Psoas muscle (tissue), 7 donors: ENCODE measurements at regions not wholly inside any gene's neighbourhood (a gene's known extent, or its start where the extent isn't known, plus 50 kb on each side); places are given as distances from the start of the nearest gene placed in this dataset.

Source experiments
- ATAC-seq, 4 donors: fragments of 200-7000 bp; cut with Tn5 transposase; one replicate each; pipeline ENCODE4 v1.9.1; 2020; ENCODE audit warnings: moderate library complexity in 3 of 4, mild to moderate bottlenecking in 2 of 4
- DNase-seq, 2 donors: peaks; one replicate each; pipeline ENCODE4 v3.0.0-alpha.2; 2020
- H3K27ac ChIP-seq: fragments of 200-600 bp; one replicate; pipeline ENCODE4 v1.8.0; 2022
- H3K27me3 ChIP-seq, 3 donors: fragments of 200-600 bp in 1 of 3; one replicate each; pipeline versions ENCODE4 v1.6.1 to v1.8.0; 2013 to 2022; ENCODE audit warnings: low read length in 2 of 3, mild to moderate bottlenecking in 2 of 3, moderate library complexity in 1 of 3; ENCODE audit not compliant: insufficient read depth in 3 of 3
- H3K36me3 ChIP-seq, 2 donors: fragments of 200-600 bp in 1 of 2; one replicate each; pipeline versions ENCODE4 v1.6.1 to v1.8.0; 2013 to 2022; ENCODE audit warnings: low read depth in 1 of 2, mild to moderate bottlenecking in 1 of 2, moderate library complexity in 1 of 2; ENCODE audit not compliant: insufficient read depth in 1 of 2
- H3K4me1 ChIP-seq: fragments of 200-600 bp; one replicate; pipeline ENCODE4 v1.8.0; 2022
- H3K4me3 ChIP-seq: fragments of 200-600 bp; one replicate; pipeline ENCODE4 v1.8.0; 2022; ENCODE audit warnings: mild to moderate bottlenecking
- H3K9me3 ChIP-seq: fragments of 200-600 bp; one replicate; pipeline ENCODE4 v1.8.0; 2022
- WGBS, 3 donors: extraction: QIAGEN DNeasy Blood & Tissue Kit; methylation state at CpG; one replicate each; pipeline versions ENCODE4 v1.1.6 to v1.1.7; 2013; 5-methylcytosine and 5-hydroxymethylcytosine counted together
- intact Hi-C, 2 donors: fragments of 100-400 bp; cut with DNase I; formaldehyde crosslinking; loops; one replicate each; pipeline versions ENCODE4 v1.11.0 to v1.14.2; 2022
- TF ChIP-seq, protein P1 (sequence below): fragments of 200-600 bp; IDR thresholded peaks from one replicate; pipeline ENCODE4 v1.8.0; 2022; ENCODE audit warnings: antibody characterized with exemption
- donor health status: healthy with polysubstance abuse.
- donor health status: DM: no; HTN: no; CAD: no; lungs with moderate emphysema.
- donor health status: Bipolar disorder and iron deficiency.
- donor health status: healthy.
- donor health status: DM: yes; HTN: yes; CAD: no.
- donor health status: DM: no; HTN: no; CAD: no.
- donor health status: DM: yes; HTN: yes; CAD: no.

DNA sequence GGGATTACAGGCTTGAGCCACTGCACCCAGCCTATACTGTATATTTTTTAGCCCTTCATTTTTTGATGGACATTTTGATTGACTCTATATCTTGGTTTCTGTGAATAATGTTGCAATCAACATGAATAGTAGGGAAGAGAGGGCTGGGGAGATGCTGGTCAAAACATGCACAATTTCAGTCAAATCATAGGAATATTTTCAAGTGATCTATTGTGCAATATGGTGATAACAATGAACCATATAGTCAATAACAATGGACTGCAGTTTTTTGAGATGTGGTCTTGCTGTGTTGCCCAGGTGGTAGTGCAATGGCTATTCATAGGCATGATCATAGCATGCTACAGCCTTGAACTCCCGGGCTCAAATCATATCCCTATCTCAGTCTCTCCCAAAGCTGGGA, 264.7 kb upstream of the TMEFF2 start:
- Histone ChIP-seq H3K4me1 (no peaks in the 10 kb centered on the region), H3K36me3 (no peaks in the 10 kb centered on the region), H3K4me3 (no peak overlapping the region), H3K27ac (no peak overlapping the region), H3K27me3 (no peaks in the 10 kb centered on the region), H3K9me3 (no peaks in the 10 kb centered on the region)
- TF ChIP-seq, protein P1, sequence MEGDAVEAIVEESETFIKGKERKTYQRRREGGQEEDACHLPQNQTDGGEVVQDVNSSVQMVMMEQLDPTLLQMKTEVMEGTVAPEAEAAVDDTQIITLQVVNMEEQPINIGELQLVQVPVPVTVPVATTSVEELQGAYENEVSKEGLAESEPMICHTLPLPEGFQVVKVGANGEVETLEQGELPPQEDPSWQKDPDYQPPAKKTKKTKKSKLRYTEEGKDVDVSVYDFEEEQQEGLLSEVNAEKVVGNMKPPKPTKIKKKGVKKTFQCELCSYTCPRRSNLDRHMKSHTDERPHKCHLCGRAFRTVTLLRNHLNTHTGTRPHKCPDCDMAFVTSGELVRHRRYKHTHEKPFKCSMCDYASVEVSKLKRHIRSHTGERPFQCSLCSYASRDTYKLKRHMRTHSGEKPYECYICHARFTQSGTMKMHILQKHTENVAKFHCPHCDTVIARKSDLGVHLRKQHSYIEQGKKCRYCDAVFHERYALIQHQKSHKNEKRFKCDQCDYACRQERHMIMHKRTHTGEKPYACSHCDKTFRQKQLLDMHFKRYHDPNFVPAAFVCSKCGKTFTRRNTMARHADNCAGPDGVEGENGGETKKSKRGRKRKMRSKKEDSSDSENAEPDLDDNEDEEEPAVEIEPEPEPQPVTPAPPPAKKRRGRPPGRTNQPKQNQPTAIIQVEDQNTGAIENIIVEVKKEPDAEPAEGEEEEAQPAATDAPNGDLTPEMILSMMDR, result no peak
- DNase-seq (no peak), ATAC-seq (no peak)
- WGBS, 3 donors, result 88 to 97% (median 93%) methylated on average over 1 of the region's 1 CpG
- intact Hi-C loops, result no loop called here

DNA sequence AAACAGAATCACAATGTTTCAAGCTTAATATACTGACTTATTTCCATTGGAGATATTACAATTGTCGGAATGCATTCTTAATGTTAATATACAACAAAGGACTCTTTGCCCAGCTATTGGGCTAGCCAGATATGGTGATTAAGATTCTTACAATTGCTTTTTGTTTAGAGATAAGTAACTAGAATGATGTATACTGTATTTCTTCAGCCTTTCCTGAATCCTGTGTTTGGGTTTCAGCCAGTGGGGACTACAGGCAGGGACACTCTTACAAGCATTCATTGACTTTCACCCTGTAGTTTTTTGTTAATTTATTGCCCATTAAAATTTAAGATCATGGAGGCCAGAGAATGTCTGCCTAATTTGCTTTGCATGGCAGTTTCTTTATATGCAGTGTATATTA, 254.1 kb upstream of the TMEFF2 start:
- ATAC-seq, result no peak
- Histone ChIP-seq H3K36me3 (no peaks in the 10 kb centered on the region), H3K27me3 (no peaks in the 10 kb centered on the region), H3K9me3 (no peaks in the 10 kb centered on the region), H3K4me3 (no peak overlapping the region), H3K27ac (no peak overlapping the region), H3K4me1 (no peaks in the 10 kb centered on the region)
- no peak for DNase-seq
- 62 to 73% (median 66%) methylated on average over 1 of the region's 1 CpG for WGBS, 3 donors
- intact Hi-C loops, result no loop called here
- TF ChIP-seq, protein P1, result no peak

DNA sequence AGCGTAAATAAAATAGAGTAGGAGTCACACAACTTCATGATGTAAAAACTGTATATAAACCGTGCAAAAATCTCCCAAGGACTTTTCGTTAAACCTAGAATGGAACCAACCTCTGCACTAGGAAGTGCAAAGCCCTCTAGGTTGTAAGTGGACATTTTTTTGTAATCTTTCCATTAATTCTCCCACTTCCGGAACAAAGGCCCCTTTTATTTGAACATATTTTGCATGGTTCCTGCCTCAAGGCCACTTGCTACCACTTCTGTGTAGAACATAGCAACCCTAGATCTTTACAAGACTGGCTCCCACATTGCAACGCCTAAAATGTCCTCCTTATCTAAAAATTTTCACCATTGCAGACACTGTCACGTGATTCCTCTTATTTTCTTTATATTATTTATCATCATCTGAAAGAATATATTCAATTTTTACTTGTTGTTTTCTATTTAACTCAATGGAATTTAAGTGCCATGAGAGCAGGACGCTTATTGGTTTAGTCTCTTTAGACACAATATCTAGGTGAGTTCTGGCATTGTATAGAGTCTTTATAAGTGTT, 249.6 kb upstream of the TMEFF2 start:
- intact Hi-C loops, result no loop called here
- no peak for DNase-seq
- TF ChIP-seq, protein P1, result no peak
- Histone ChIP-seq H3K4me1 (no peaks in the 10 kb centered on the region), H3K27me3 (no peaks in the 10 kb centered on the region), H3K9me3 (no peaks in the 10 kb centered on the region), H3K36me3 (no peaks in the 10 kb centered on the region), H3K4me3 (no peak overlapping the region), H3K27ac (no peak overlapping the region)
- no peak for ATAC-seq
- WGBS, 3 donors, result 72 to 79% (median 74%) methylated on average over 7 of the region's 7 CpGs

DNA sequence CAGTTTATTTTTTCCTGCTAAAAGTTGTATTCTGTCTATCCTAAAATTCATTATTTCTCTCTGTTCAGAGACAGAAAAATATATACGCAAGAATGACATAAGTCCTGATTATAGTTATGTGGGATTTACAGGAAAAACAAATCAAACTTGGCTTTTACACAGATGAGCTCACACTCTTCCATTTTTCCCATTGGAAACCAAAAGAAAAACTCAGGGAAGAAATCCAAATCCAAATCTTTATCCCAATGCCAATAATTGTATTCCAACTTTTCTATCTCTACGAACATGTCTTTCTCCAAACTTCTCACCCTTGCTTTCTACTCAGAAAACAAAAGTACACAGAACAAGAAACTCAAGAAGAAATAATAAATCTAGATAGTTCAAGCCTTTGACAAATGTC, 249.1 kb upstream of the TMEFF2 start:
- Histone ChIP-seq H3K27ac (no peak overlapping the region), H3K27me3 (no peaks in the 10 kb centered on the region), H3K36me3 (no peaks in the 10 kb centered on the region), H3K4me1 (no peaks in the 10 kb centered on the region), H3K4me3 (no peak overlapping the region), H3K9me3 (no peaks in the 10 kb centered on the region)
- intact Hi-C loops, result no loop called here
- DNase-seq, result no peak
- TF ChIP-seq, protein P1, result no peak
- 58 to 65% (median 62%) methylated on average over 2 of the region's 2 CpGs for WGBS, 3 donors
- no peak for ATAC-seq

DNA sequence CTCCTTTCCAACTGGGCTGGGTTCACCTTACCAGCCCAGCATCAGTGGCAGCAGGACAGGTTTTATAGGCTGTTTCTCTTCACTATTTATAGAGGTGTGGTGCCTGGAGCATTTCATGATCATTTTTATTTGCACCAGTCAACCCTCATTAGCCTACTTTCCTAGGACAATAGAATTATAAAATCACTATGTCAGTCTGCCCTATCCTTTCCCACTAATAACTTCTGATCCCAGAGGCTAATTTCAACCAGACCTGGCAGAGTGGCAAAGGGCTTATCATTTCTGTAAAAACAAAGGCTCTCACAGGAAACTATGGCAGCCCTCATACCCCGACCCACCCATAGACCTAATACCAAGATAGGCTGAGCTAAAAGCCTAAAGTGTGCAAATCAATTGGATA, 243.5 kb upstream of the TMEFF2 start:
- Histone ChIP-seq H3K27ac (no peak overlapping the region), H3K27me3 (no peaks in the 10 kb centered on the region), H3K36me3 (no peaks in the 10 kb centered on the region), H3K4me1 (no peaks in the 10 kb centered on the region), H3K4me3 (no peak overlapping the region), H3K9me3 (no peaks in the 10 kb centered on the region)
- WGBS, 3 donors, result 83 to 94% (median 86%) methylated on average over 1 of the region's 1 CpG
- intact Hi-C loops, result no loop called here
- ATAC-seq (no peak), DNase-seq (no peak)
- TF ChIP-seq, protein P1, result no peak
